PFSK-1 (cell line): ENCODE measurements at regions not wholly inside any gene's neighbourhood (a gene's known extent, or its start where the extent isn't known, plus 50 kb on each side); places are given as distances from the start of the nearest gene placed in this dataset.

Source experiments
- FOXP2 ChIP-seq: optimal IDR thresholded peaks from 2 replicates; pipeline ENCODE3; 2011; ENCODE audit warnings: borderline replicate concordance, control low read depth, inconsistent platforms; ENCODE audit not compliant: insufficient read depth; ENCODE audit errors: extremely low read length, extremely low read depth
- POLR2AphosphoS5 ChIP-seq: IDR thresholded peaks from 2 replicates; pipeline ENCODE4 v1.6.1; 2012; ENCODE audit warnings: low read depth, mild to moderate bottlenecking, control low read depth, low read length, moderate library complexity
- SIN3A ChIP-seq: IDR thresholded peaks from 2 replicates; pipeline ENCODE4 v1.6.1; 2012; ENCODE audit warnings: mild to moderate bottlenecking, low read length, moderate library complexity, borderline replicate concordance; ENCODE audit not compliant: insufficient read depth
- TAF1 ChIP-seq: IDR thresholded peaks from 2 replicates; pipeline ENCODE4 v1.6.1; 2012; ENCODE audit warnings: low read length, control low read depth, borderline replicate concordance; ENCODE audit not compliant: insufficient read depth
- TF ChIP-seq, protein P1 (sequence below), 2 experiments: IDR thresholded peaks; 2 replicates each; pipeline versions ENCODE4 v1.6.1 to v1.8.0; 2011 to 2012; ENCODE audit warnings: low read depth in 2 of 2, low read length in 2 of 2, control low read depth in 1 of 2, inconsistent platforms in 1 of 2, mild to moderate bottlenecking in 1 of 2, moderate library complexity in 1 of 2; ENCODE audit not compliant: insufficient read depth in 1 of 2

DNA sequence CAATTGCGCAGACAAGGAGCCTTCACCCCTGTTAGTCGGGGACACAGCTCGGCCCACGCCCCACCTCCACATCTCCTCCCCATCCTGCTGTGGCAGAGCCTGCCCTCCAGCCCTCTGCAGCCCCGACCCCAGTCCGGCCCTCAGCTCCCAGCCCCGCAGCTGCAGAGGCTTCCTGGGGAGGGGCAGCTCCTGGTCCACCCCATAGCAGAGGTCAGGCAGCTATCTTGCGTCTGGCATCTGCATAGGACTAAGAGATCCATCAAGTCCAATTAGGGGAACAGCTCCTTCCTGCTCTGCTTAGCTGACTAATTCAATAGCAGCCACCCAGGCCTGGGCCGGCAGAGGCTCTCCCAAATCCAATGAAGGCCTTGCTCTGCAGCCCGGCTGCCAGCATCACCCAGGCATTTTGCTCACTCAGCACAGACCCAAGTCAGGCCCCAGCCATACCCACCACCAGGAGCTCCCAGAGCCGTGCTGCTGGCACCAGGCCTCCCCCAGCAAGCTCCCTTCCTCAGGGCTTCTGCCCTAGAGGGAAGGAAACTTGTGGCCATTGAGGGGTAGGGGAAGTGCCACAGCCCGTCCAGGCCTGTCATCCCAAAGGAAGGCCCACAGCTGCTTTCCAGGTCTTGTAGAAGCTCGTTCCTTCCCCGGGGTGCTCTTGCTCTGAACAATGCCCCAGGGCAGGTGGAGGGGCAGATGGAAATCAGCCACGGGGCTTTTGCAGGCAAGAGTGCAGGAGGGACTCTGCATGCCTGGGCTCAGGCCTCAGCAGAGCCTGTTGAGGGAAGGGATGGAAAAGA is 106.2 kb upstream of the RET start:
- TF ChIP-seq, protein P1, sequence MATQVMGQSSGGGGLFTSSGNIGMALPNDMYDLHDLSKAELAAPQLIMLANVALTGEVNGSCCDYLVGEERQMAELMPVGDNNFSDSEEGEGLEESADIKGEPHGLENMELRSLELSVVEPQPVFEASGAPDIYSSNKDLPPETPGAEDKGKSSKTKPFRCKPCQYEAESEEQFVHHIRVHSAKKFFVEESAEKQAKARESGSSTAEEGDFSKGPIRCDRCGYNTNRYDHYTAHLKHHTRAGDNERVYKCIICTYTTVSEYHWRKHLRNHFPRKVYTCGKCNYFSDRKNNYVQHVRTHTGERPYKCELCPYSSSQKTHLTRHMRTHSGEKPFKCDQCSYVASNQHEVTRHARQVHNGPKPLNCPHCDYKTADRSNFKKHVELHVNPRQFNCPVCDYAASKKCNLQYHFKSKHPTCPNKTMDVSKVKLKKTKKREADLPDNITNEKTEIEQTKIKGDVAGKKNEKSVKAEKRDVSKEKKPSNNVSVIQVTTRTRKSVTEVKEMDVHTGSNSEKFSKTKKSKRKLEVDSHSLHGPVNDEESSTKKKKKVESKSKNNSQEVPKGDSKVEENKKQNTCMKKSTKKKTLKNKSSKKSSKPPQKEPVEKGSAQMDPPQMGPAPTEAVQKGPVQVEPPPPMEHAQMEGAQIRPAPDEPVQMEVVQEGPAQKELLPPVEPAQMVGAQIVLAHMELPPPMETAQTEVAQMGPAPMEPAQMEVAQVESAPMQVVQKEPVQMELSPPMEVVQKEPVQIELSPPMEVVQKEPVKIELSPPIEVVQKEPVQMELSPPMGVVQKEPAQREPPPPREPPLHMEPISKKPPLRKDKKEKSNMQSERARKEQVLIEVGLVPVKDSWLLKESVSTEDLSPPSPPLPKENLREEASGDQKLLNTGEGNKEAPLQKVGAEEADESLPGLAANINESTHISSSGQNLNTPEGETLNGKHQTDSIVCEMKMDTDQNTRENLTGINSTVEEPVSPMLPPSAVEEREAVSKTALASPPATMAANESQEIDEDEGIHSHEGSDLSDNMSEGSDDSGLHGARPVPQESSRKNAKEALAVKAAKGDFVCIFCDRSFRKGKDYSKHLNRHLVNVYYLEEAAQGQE (IDR thresholded peaks at IDR 0.05; ENCODE audit: insufficient read depth in 1 of 2, low read depth in 2 of 2, low read length in 2 of 2), result no peak
- TF ChIP-seq POLR2AphosphoS5 (no peak), SIN3A (no peak), FOXP2 (no peak), TAF1 (no peak)

GRCh38 chr10:42971251-42971599 is 105.6 kb upstream of the RET start:
- TF ChIP-seq, protein P1 (IDR thresholded peaks at IDR 0.05; ENCODE audit: insufficient read depth in 1 of 2, low read depth in 2 of 2, low read length in 2 of 2), result no peak
- no peak for TF ChIP-seq FOXP2
- no peak for TF ChIP-seq SIN3A
- no peak for TF ChIP-seq POLR2AphosphoS5
- TF ChIP-seq TAF1, result no peak

DNA sequence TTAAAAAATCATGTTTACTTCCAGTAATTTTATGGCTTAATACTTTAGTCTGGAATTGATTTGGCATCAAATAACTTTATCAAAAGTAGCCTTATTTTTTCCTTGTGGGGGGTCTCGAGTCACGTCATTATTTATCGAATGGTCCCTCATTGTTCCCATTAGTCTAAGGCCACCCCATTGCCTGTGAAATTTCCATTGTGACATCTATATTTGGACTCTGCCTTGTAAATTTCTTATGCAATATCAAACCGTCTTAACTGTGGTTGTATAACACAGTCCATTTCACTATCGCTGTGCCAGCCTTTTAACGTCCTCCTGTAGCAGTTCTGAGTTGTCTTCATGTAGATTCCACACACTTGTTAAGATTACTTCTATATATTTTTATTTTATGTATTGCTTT is 103.9 kb upstream of the RET start:
- TF ChIP-seq SIN3A, result no peak
- TF ChIP-seq FOXP2, result no peak
- TF ChIP-seq POLR2AphosphoS5, result no peak
- TF ChIP-seq, protein P1 (IDR thresholded peaks at IDR 0.05; ENCODE audit: insufficient read depth in 1 of 2, low read depth in 2 of 2, low read length in 2 of 2), result no peak
- TF ChIP-seq TAF1, result no peak

DNA sequence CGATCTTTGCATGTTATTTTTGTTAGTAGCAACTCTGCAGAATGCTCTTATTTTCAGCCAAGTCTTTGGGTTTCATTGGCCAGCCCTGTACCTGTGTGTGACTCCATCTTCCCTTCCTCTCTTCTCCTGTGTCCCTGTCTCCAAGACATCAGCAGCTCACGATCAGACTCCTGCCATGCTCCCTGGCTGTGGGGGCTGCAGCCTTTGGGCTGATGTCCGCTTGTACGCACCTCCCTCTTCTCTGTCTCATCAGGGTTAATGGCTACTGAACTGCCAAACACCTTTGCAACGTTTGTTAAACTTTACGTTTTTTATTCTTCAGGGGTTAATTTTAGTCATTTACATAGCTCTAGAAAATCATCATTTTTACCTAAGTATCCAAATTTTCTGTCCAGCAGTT is 103.5 kb upstream of the RET start:
- TF ChIP-seq TAF1, result no peak
- TF ChIP-seq, protein P1 (IDR thresholded peaks at IDR 0.05; ENCODE audit: insufficient read depth in 1 of 2, low read depth in 2 of 2, low read length in 2 of 2), result no peak
- no peak for TF ChIP-seq POLR2AphosphoS5
- TF ChIP-seq FOXP2, result no peak
- TF ChIP-seq SIN3A, result no peak
